ENCODE measurements at regions not wholly inside any gene's neighbourhood (a gene's known extent, or its start where the extent isn't known, plus 50 kb on each side); places are given as distances from the start of the nearest gene placed in this dataset.
A peak's percentile ranks its signal among the peaks of the same experiment; 100 is the strongest.

GRCh38 chr7:41492603-41493002, 210.3 kb downstream of the INHBA start:
- Histone ChIP-seq H3K36me3 (ENCODE audit: insufficient read depth) (no peaks in the 10 kb centered on the region), H3K79me2 (replicated peaks; ENCODE audit: insufficient read depth) (no peaks in the 10 kb centered on the region), H2AFZ (peak overlapping the region; percentile 78), H3K27me3 (ENCODE audit: insufficient read depth) (no peaks in the 10 kb centered on the region), H4K20me1 (replicated peaks; ENCODE audit: insufficient read depth) (no peaks in the 10 kb centered on the region), H3F3A (replicated peaks; ENCODE audit: low read depth) (no peaks in the 10 kb centered on the region), H3K4me3 (no peak overlapping the region), H3K4me2 (no peak overlapping the region), H3K9me2 (ENCODE audit: insufficient read depth) (no peaks in the 10 kb centered on the region), H3K27ac (ENCODE audit: low read depth) (no peak overlapping the region), H3K4me1 (ENCODE audit: insufficient read depth) (no peaks in the 10 kb centered on the region)
- H3K4me1 Mint-ChIP-seq, result no peaks in the 10 kb centered on the region
- ATAC-seq (no peak), DNase-seq (ENCODE audit: low spot score) (no peak)
- no peak for TF ChIP-seq CREB1 (CRISPR knock-in tag; IDR thresholded peaks at IDR 0.05; ENCODE audit: low read depth)
- TF ChIP-seq CTCF (conservative IDR thresholded peaks at IDR 0.05; ENCODE audit: low read depth in 2 of 2), result no peak
- TF ChIP-seq, protein P1, sequence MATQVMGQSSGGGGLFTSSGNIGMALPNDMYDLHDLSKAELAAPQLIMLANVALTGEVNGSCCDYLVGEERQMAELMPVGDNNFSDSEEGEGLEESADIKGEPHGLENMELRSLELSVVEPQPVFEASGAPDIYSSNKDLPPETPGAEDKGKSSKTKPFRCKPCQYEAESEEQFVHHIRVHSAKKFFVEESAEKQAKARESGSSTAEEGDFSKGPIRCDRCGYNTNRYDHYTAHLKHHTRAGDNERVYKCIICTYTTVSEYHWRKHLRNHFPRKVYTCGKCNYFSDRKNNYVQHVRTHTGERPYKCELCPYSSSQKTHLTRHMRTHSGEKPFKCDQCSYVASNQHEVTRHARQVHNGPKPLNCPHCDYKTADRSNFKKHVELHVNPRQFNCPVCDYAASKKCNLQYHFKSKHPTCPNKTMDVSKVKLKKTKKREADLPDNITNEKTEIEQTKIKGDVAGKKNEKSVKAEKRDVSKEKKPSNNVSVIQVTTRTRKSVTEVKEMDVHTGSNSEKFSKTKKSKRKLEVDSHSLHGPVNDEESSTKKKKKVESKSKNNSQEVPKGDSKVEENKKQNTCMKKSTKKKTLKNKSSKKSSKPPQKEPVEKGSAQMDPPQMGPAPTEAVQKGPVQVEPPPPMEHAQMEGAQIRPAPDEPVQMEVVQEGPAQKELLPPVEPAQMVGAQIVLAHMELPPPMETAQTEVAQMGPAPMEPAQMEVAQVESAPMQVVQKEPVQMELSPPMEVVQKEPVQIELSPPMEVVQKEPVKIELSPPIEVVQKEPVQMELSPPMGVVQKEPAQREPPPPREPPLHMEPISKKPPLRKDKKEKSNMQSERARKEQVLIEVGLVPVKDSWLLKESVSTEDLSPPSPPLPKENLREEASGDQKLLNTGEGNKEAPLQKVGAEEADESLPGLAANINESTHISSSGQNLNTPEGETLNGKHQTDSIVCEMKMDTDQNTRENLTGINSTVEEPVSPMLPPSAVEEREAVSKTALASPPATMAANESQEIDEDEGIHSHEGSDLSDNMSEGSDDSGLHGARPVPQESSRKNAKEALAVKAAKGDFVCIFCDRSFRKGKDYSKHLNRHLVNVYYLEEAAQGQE (IDR thresholded peaks at IDR 0.05; ENCODE audit: unreplicated experiment), result no peak
- no peak for TF ChIP-seq STAT1 (IDR thresholded peaks at IDR 0.05; ENCODE audit: unreplicated experiment)
- no peak for TF ChIP-seq POLR2AphosphoS5 (IDR thresholded peaks at IDR 0.05; ENCODE audit: low read depth)
- no peak for TF ChIP-seq EZH2 (IDR thresholded peaks at IDR 0.05; ENCODE audit: low read depth, unreplicated experiment)
- TF ChIP-seq ETS1 (IDR thresholded peaks at IDR 0.05), result no peak
- no peak for TF ChIP-seq ZNF114 (CRISPR knock-in tag; IDR thresholded peaks at IDR 0.05)
- TF ChIP-seq ZNF331 (CRISPR knock-in tag; IDR thresholded peaks at IDR 0.05; ENCODE audit: low read depth), result no peak
- no peak for TF ChIP-seq JUNB (IDR thresholded peaks at IDR 0.05; ENCODE audit: unreplicated experiment)
- no peak for TF ChIP-seq ZNF462 (CRISPR knock-in tag; IDR thresholded peaks at IDR 0.05)
- no peak for TF ChIP-seq NANOG (IDR thresholded peaks at IDR 0.05; ENCODE audit: borderline replicate concordance)
- no peak for TF ChIP-seq EZH2phosphoT487 (IDR thresholded peaks at IDR 0.05; ENCODE audit: unreplicated experiment)
- no peaks in the 10 kb centered on the region for H3K9me3 Mint-ChIP-seq
- H3K4me3 Mint-ChIP-seq, result no peak overlapping the region
- no peak overlapping the region for H3K27ac Mint-ChIP-seq
- H3K36me3 Mint-ChIP-seq (ENCODE audit: low read depth), result no peaks in the 10 kb centered on the region
- H3K27me3 Mint-ChIP-seq (ENCODE audit: insufficient read depth, low read depth, poor library complexity), result peaks cover 3% of the 10 kb centered on the region

Data from GM23338 (cell line).